H9 (cell line): ENCODE measurements at regions not wholly inside any gene's neighbourhood (a gene's known extent, or its start where the extent isn't known, plus 50 kb on each side); places are given as distances from the start of the nearest gene placed in this dataset.

Experiments
- DNase-seq: peaks from one replicate; pipeline ENCODE4 v3.0.0-alpha.2; 2017
- H2AFZ ChIP-seq: one replicate; pipeline ENCODE4 v1.6.1; 2013; ENCODE audit warnings: mild to moderate bottlenecking, low read length, control low read depth, moderate library complexity
- H2AK5ac ChIP-seq: 2 replicates; pipeline ENCODE4 v1.6.1; 2013; ENCODE audit warnings: low read length, control low read depth, mixed read lengths; ENCODE audit not compliant: insufficient read length
- H2BK120ac ChIP-seq: one replicate; pipeline ENCODE4 v1.6.1; 2013; ENCODE audit warnings: low read depth, mild to moderate bottlenecking, low read length, control low read depth, inconsistent platforms; ENCODE audit not compliant: poor library complexity, severe bottlenecking
- H2BK12ac ChIP-seq: 2 replicates; pipeline ENCODE4 v1.6.1; 2013; ENCODE audit warnings: low read length, control low read depth, mixed read lengths, low read depth; ENCODE audit not compliant: insufficient read length
- H2BK15ac ChIP-seq: 2 replicates; pipeline ENCODE4 v1.6.1; 2013; ENCODE audit warnings: low read depth, low read length, control low read depth
- H2BK20ac ChIP-seq: one replicate; pipeline ENCODE4 v1.6.1; 2013; ENCODE audit warnings: low read depth, mild to moderate bottlenecking, low read length, control low read depth, inconsistent platforms; ENCODE audit not compliant: poor library complexity, severe bottlenecking
- H2BK5ac ChIP-seq: 2 replicates; pipeline ENCODE4 v1.6.1; 2013; ENCODE audit warnings: low read length, control low read depth, mixed read lengths; ENCODE audit not compliant: insufficient read length
- H3K14ac ChIP-seq: 2 replicates; pipeline ENCODE4 v1.6.1; 2013; ENCODE audit warnings: low read length, control low read depth; ENCODE audit not compliant: insufficient read depth
- H3K18ac ChIP-seq: 2 replicates; pipeline ENCODE4 v1.6.1; 2013; ENCODE audit warnings: low read depth, mild to moderate bottlenecking, mixed read lengths, low read length, control low read depth; ENCODE audit not compliant: insufficient read length
- H3K23ac ChIP-seq: 2 replicates; pipeline ENCODE4 v1.6.1; 2013; ENCODE audit warnings: low read length, control low read depth, mixed read lengths, low read depth; ENCODE audit not compliant: insufficient read length
- H3K23me2 ChIP-seq: 2 replicates; pipeline ENCODE4 v1.6.1; 2013; ENCODE audit warnings: low read depth, mild to moderate bottlenecking, mixed read lengths, low read length, control low read depth; ENCODE audit not compliant: insufficient read length, poor library complexity, severe bottlenecking
- H3K27ac ChIP-seq: 2 replicates; pipeline ENCODE4 v1.5.1; 2013; ENCODE audit warnings: low read length, control low read depth, mixed read lengths, low read depth; ENCODE audit not compliant: insufficient read length
- H3K27me3 ChIP-seq: 2 replicates; pipeline ENCODE4 v1.6.1; 2013; ENCODE audit warnings: low read length, control low read depth, inconsistent platforms; ENCODE audit not compliant: insufficient read depth
- H3K4ac ChIP-seq: 2 replicates; pipeline ENCODE4 v1.6.1; 2013; ENCODE audit warnings: low read depth, mild to moderate bottlenecking, control low read depth, inconsistent platforms, low read length, moderate library complexity
- H3K4me1 ChIP-seq: 2 replicates; pipeline ENCODE4 v1.6.1; 2013; ENCODE audit warnings: low read length, control low read depth, inconsistent platforms; ENCODE audit not compliant: insufficient read depth
- H3K4me2 ChIP-seq: 2 replicates; pipeline ENCODE4 v1.6.1; 2013; ENCODE audit warnings: low read length, control low read depth, mixed read lengths; ENCODE audit not compliant: insufficient read length, insufficient read depth
- H3K56ac ChIP-seq: 2 replicates; pipeline ENCODE4 v1.6.1; 2013; ENCODE audit warnings: low read depth, mild to moderate bottlenecking, mixed read lengths, low read length, control low read depth; ENCODE audit not compliant: insufficient read length
- H3K79me1 ChIP-seq: 2 replicates; pipeline ENCODE4 v1.6.1; 2013; ENCODE audit warnings: low read depth, mild to moderate bottlenecking, moderate library complexity, low read length, control low read depth, inconsistent platforms; ENCODE audit not compliant: insufficient read depth, poor library complexity, severe bottlenecking
- H3K79me2 ChIP-seq: 2 replicates; pipeline ENCODE4 v1.6.1; 2013; ENCODE audit warnings: low read length, control low read depth, inconsistent platforms; ENCODE audit not compliant: insufficient read depth
- H3K9ac ChIP-seq: 2 replicates; pipeline ENCODE4 v1.6.1; 2013; ENCODE audit warnings: low read length, control low read depth, mixed read lengths; ENCODE audit not compliant: insufficient read length; ENCODE audit errors: extremely low read depth
- H3K9me3 ChIP-seq: one replicate; pipeline ENCODE4 v1.6.1; 2013; ENCODE audit warnings: low read depth, low read length, inconsistent platforms; ENCODE audit not compliant: control insufficient read depth
- H3T11ph ChIP-seq: one replicate; pipeline ENCODE4 v1.6.1; 2013; ENCODE audit warnings: mild to moderate bottlenecking, low read length, control low read depth, inconsistent platforms
- H4K20me1 ChIP-seq: one replicate; pipeline ENCODE4 v1.6.1; 2013; ENCODE audit not compliant: control insufficient read depth, insufficient read length, insufficient read depth
- H4K5ac ChIP-seq: 2 replicates; pipeline ENCODE4 v1.6.1; 2013; ENCODE audit warnings: low read depth, mild to moderate bottlenecking, mixed read lengths, low read length, control low read depth; ENCODE audit not compliant: insufficient read length
- H4K8ac ChIP-seq: replicated peaks from 2 replicates; pipeline ENCODE4 v1.6.1; 2013; ENCODE audit warnings: low read length, control low read depth, mixed read lengths, low read depth; ENCODE audit not compliant: insufficient read length
- H4K91ac ChIP-seq: 2 replicates; pipeline ENCODE4 v1.6.1; 2013; ENCODE audit warnings: low read depth, mild to moderate bottlenecking, moderate library complexity, mixed read lengths, low read length, control low read depth; ENCODE audit not compliant: insufficient read length
- H3K27ac Mint-ChIP-seq, 3 experiments: 2 replicates in 2 of 3; 3 replicates in 1 of 3; pipeline ENCODE4 v1.8.0; 2020 to 2021; ENCODE audit warnings: mixed read lengths in 3 of 3, mild to moderate bottlenecking in 1 of 3, moderate library complexity in 1 of 3
- H3K27me3 Mint-ChIP-seq: 2 replicates; pipeline ENCODE4 v1.8.0; 2021; ENCODE audit warnings: low read depth, mild to moderate bottlenecking, moderate library complexity, mixed read lengths
- H3K36me3 Mint-ChIP-seq, 3 experiments: 2 replicates in 2 of 3; 3 replicates in 1 of 3; pipeline ENCODE4 v1.8.0; 2020 to 2021; ENCODE audit warnings: low read depth in 3 of 3, mixed read lengths in 3 of 3; ENCODE audit not compliant: insufficient read depth in 1 of 3
- H3K4me1 Mint-ChIP-seq, 2 experiments: 2 replicates each; pipeline ENCODE4 v1.8.0; 2020; ENCODE audit warnings: mixed read lengths in 2 of 2
- H3K4me3 Mint-ChIP-seq, 2 experiments: 2 replicates in 1 of 2; 3 replicates in 1 of 2; pipeline ENCODE4 v1.8.0; 2020 to 2021; ENCODE audit warnings: mild to moderate bottlenecking in 2 of 2, mixed read lengths in 2 of 2, moderate library complexity in 1 of 2
- H3K9me3 Mint-ChIP-seq, 2 experiments: 2 replicates in 1 of 2; 3 replicates in 1 of 2; pipeline ENCODE4 v1.8.0; 2020; ENCODE audit warnings: mild to moderate bottlenecking in 2 of 2, mixed read lengths in 2 of 2, moderate library complexity in 1 of 2
- CTCF ChIP-seq: fragments of 200-600 bp; sonication (generic); conservative IDR thresholded peaks from 3 replicates; pipeline ENCODE4 v1.8.0; 2021; ENCODE audit warnings: antibody characterized with exemption, mild to moderate bottlenecking
- WGBS: extraction: QIAGEN DNeasy Blood & Tissue Kit; methylation state at CpG from one replicate; pipeline ENCODE4 v1.1.7; 2013; ENCODE audit warnings: missing lambda C conversion rate, low lambda C conversion rate, mixed read lengths; ENCODE audit not compliant: insufficient read length; ENCODE audit errors: extremely low coverage; 5-methylcytosine and 5-hydroxymethylcytosine counted together

GRCh38 chr11:19553683-19554333, 158.8 kb upstream of the NAV2 start:
- Mint-ChIP-seq H3K4me1 (peaks cover 2 to 20% of the 10 kb centered on the region in 2 experiments; a peak in 3 of 4 replicates), H3K27ac (no peak overlapping the region)
- no peak overlapping the region for H2AFZ ChIP-seq

More at GRCh38 chr11:19553683-19554333, 158.8 kb upstream of the NAV2 start:
- Mint-ChIP-seq H3K9me3 (no peaks in the 10 kb centered on the region), H3K27me3 (no peaks in the 10 kb centered on the region; the same call in 1 of the 2 replicates), H3K4me3 (no peak overlapping the region), H3K36me3 (no peaks in the 10 kb centered on the region; a peak in 1 of 7 replicates)
- Histone ChIP-seq H3K4me1 (no peaks in the 10 kb centered on the region), H3K56ac (no peak overlapping the region), H3T11ph (no peak overlapping the region), H3K23me2 (no peaks in the 10 kb centered on the region), H3K4me2 (no peak overlapping the region), H3K4ac (no peak overlapping the region), H2BK15ac (no peak overlapping the region), H4K5ac (no peak overlapping the region), H3K79me2 (no peaks in the 10 kb centered on the region), H3K14ac (no peak overlapping the region), H3K23ac (no peak overlapping the region), H2BK20ac (no peak overlapping the region), H4K20me1 (no peaks in the 10 kb centered on the region), H3K79me1 (no peaks in the 10 kb centered on the region), H2BK5ac (no peak overlapping the region), H2BK12ac (no peak overlapping the region), H3K9ac (no peak overlapping the region), H3K18ac (no peak overlapping the region), H4K8ac (no peak overlapping the region), H3K27ac (no peak overlapping the region), H2BK120ac (no peak overlapping the region), H4K91ac (no peak overlapping the region), H3K9me3 (no peaks in the 10 kb centered on the region), H2AK5ac (no peak overlapping the region), H3K27me3 (no peaks in the 10 kb centered on the region; the same call in 1 of the 2 replicates)
- TF ChIP-seq CTCF = peak; percentile 93
- peak; percentile 78 for DNase-seq
- no CpG with 5 or more reads among the region's 8 CpGs for WGBS
